ENCODE measurements at regions not wholly inside any gene's neighbourhood (a gene's known extent, or its start where the extent isn't known, plus 50 kb on each side); places are given as distances from the start of the nearest gene placed in this dataset.

- POLR2A ChIA-PET (ENCODE audit: unreplicated experiment) = no interaction called here
- Histone ChIP-seq H3K18ac (ENCODE audit: low read depth, low read length) (no peak overlapping the region), H3K9ac (ENCODE audit: low read depth, low read length) (no peak overlapping the region), H3K23ac (ENCODE audit: low read depth, low read length) (no peak overlapping the region), H3K4me3 (ENCODE audit: insufficient read depth, low read depth, low read length) (no peak overlapping the region), H3K14ac (replicated peaks; ENCODE audit: low read depth, low read length) (no peak overlapping the region), H3K56ac (ENCODE audit: extremely low read depth, insufficient read depth, low read length) (no peak overlapping the region), H2BK120ac (ENCODE audit: low read depth, low read length) (no peak overlapping the region), H3K79me1 (ENCODE audit: low read depth in 1 of 2, low read length in 2 of 2) (no peaks in the 10 kb centered on the region), H3K9me3 (ENCODE audit: control insufficient read depth, insufficient read depth, low read length) (no peaks in the 10 kb centered on the region), H4K8ac (ENCODE audit: low read depth in 2 of 2, low read length in 2 of 2) (no peak overlapping the region), H2AK5ac (ENCODE audit: low read depth, low read length) (no peak overlapping the region), H3K4me1 (ENCODE audit: control insufficient read depth, insufficient read depth, low read length) (no peaks in the 10 kb centered on the region), H4K5ac (ENCODE audit: low read depth, low read length) (no peak overlapping the region), H3K4ac (ENCODE audit: low read depth, low read length) (no peak overlapping the region), H3K4me2 (ENCODE audit: low read depth, low read length) (no peak overlapping the region), H2BK5ac (ENCODE audit: low read depth, low read length, poor library complexity, severe bottlenecking) (no peak overlapping the region), H3K36me3 (ENCODE audit: control insufficient read depth, insufficient read depth, low read length) (no peaks in the 10 kb centered on the region), H2BK20ac (ENCODE audit: low read depth, low read length) (no peak overlapping the region), H3K9me1 (ENCODE audit: insufficient read depth, low read length) (no peaks in the 10 kb centered on the region), H4K91ac (ENCODE audit: insufficient read depth, low read depth, low read length) (no peak overlapping the region), H2AK9ac (replicated peaks; ENCODE audit: low read depth, low read length, poor library complexity) (no peak overlapping the region), H2BK15ac (ENCODE audit: low read depth, low read length) (no peak overlapping the region), H3K27me3 (ENCODE audit: control insufficient read depth, insufficient read depth, low read length) (no peaks in the 10 kb centered on the region), H3K27ac (ENCODE audit: insufficient read depth, low read length) (no peak overlapping the region), H4K20me1 (ENCODE audit: insufficient read depth, low read length) (no peaks in the 10 kb centered on the region), H2AFZ (replicated peaks; ENCODE audit: low read length, poor library complexity) (no peak overlapping the region)
- CTCF ChIA-PET = interaction anchor here (1.3 kb wide), 1 partner anchor 109 kb away, joined by 3 read pairs; no protein-coding TSS in a partner anchor
- DNase-seq (no peak), ATAC-seq (ENCODE audit: low read depth) (no peak)
- TF ChIP-seq BHLHE40 (IDR thresholded peaks at IDR 0.05; ENCODE audit: low read depth, low read length) = no peak
- TF ChIP-seq SMC3 (IDR thresholded peaks at IDR 0.05; ENCODE audit: low read depth, low read length) = no peak
- no peak for TF ChIP-seq RCOR1 (IDR thresholded peaks at IDR 0.05; ENCODE audit: insufficient replicate concordance, low read length)
- no peak for TF ChIP-seq MXI1 (IDR thresholded peaks at IDR 0.05; ENCODE audit: borderline replicate concordance, low read depth, low read length)
- TF ChIP-seq, protein P1, sequence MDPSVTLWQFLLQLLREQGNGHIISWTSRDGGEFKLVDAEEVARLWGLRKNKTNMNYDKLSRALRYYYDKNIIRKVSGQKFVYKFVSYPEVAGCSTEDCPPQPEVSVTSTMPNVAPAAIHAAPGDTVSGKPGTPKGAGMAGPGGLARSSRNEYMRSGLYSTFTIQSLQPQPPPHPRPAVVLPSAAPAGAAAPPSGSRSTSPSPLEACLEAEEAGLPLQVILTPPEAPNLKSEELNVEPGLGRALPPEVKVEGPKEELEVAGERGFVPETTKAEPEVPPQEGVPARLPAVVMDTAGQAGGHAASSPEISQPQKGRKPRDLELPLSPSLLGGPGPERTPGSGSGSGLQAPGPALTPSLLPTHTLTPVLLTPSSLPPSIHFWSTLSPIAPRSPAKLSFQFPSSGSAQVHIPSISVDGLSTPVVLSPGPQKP (IDR thresholded peaks at IDR 0.05; ENCODE audit: borderline replicate concordance, low read depth, low read length) = no peak
- no peak for TF ChIP-seq CHD1 (IDR thresholded peaks at IDR 0.05; ENCODE audit: low read depth, low read length)
- TF ChIP-seq RFX5 (IDR thresholded peaks at IDR 0.05; ENCODE audit: low read depth, low read length) = no peak
- TF ChIP-seq, protein P2, sequence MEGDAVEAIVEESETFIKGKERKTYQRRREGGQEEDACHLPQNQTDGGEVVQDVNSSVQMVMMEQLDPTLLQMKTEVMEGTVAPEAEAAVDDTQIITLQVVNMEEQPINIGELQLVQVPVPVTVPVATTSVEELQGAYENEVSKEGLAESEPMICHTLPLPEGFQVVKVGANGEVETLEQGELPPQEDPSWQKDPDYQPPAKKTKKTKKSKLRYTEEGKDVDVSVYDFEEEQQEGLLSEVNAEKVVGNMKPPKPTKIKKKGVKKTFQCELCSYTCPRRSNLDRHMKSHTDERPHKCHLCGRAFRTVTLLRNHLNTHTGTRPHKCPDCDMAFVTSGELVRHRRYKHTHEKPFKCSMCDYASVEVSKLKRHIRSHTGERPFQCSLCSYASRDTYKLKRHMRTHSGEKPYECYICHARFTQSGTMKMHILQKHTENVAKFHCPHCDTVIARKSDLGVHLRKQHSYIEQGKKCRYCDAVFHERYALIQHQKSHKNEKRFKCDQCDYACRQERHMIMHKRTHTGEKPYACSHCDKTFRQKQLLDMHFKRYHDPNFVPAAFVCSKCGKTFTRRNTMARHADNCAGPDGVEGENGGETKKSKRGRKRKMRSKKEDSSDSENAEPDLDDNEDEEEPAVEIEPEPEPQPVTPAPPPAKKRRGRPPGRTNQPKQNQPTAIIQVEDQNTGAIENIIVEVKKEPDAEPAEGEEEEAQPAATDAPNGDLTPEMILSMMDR (conservative IDR thresholded peaks at IDR 0.05; ENCODE audit: low read depth, low read length) = no peak
- TF ChIP-seq NFE2L2 (IDR thresholded peaks at IDR 0.05; ENCODE audit: low read depth, low read length) = no peak
- TF ChIP-seq USF2 (IDR thresholded peaks at IDR 0.05; ENCODE audit: low read depth, low read length) = no peak
- TF ChIP-seq RAD21 (IDR thresholded peaks at IDR 0.05; ENCODE audit: low read length) = no peak
- in situ Hi-C loops (cut with MboI; ENCODE audit: low sequenced_read_pairs) = no loop called here
- dilution Hi-C loops (cut with HindIII; ENCODE audit: low sequenced_read_pairs, unreplicated experiment) = no loop called here
- no TSS peak for BruUV-seq (replicated peaks)
- intact Hi-C loops (cut with micrococcal nuclease) = no loop called here
These were observed 91.8 kb downstream of the SKA1 start for GRCh38 chr18:50466634-50467033.

All from IMR-90 (cell line).